CD4-positive, alpha-beta T cell treated with Interleukin-4 for 1 hour (primary cell): ENCODE measurements at regions not wholly inside any gene's neighbourhood (a gene's known extent, or its start where the extent isn't known, plus 50 kb on each side); places are given as distances from the start of the nearest gene placed in this dataset.

Experiments used
- DNase-seq, 2 donors: peaks; one replicate each; pipeline ENCODE4 v3.0.0-alpha.2; 2020 to 2022

DNA sequence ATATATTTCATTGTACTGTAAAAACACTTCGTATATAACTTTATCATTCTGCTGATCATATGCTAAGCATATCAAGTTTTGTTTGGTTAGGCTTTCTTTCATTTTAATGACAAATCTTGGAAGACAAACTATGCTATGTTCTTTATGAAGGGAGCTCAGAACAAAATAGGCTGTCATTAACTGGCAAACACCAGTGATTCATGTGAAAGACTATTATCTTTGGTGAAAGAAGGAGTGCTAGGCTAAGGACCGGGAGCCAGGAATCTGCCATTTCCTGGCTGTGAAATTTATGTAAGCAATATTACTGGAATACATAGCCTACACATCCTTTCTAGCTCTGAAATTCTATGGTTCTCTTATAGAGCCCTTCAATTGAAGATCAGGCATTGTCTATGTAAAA, 136.2 kb upstream of the CCN2 start:
- no peak for DNase-seq

DNA sequence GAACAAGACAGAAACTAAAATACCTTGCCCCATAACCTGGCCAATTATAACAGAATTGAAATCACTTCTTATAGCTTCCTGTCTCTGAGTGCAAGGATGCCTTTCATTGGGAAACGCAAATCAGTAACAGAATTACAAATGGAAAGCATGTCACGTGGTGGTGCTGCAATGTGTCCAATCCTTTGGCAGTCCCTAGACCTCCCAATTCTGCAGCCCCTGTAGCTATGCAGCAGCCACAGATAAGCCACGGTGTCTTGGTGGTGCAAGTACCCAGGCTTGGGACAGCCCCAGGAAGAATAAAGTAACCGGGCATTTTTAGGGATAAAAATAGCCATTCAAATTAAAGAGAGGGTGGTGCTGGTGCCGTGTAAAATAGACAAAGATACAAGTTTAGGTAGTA, 134.6 kb upstream of the CCN2 start:
- DNase-seq: no peak

GRCh38 chr6:132084811-132085509, 133.8 kb upstream of the CCN2 start:
- DNase-seq: no peak

DNA sequence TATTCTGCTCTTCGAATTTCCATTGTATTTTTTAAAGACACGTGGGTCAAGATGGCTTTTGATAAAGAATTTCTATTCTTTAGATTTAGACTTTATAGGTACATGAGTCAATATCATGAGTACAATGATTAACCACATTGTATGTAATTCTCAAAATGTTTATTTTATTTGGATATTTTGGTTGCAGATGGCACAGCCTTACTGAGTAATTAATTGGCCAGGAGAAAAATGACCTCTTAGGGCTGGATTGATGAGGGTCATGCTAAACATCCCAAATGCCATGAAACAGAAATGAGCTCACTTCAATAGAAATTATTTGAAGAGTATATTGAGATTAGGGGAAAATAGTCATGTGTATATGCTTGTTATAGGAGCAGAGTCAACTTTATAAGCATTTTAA, 131.2 kb upstream of the CCN2 start:
- DNase-seq: no peak

DNA sequence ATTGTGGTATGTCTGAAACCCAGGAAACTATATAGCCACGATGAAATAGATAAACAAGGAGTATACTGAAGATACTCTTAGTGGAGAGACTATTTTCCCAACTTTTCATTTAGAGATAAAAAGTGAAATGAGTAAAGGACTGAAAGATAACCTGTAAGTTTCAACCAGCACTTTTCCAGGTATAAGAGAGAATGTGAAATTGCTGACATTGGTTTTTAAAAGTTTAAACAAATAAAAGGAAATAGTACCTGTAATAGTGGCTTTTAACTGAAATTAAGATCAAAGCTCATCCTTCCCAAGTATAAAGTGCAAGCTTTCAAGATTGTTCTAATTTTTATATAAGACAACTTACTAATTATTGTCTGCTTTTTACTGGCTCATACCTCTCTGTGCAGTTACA, 130.2 kb upstream of the CCN2 start:
- no peak for DNase-seq

DNA sequence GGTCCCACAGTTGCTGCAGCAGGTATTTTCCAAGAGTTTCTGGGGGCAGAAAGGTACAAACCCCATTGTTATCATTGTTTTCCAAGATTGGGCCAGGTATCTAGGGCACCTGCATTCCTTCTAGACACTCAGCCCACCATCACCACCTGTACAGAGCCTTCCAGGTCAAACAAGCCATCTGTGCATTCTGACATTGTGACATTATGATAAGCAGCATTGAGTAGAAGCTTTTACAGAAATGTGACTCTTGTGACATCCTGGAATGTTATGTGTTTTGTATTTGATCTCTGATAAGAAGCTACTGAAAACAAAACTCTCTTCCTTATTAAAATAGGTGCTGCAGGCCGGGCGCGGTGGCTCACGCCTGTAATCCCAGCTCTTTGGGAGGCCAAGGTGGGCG, 128.1 kb upstream of the CCN2 start:
- DNase-seq: no peak

- DNase-seq: no peak
Observed at GRCh38 chr6:132076452-132076851, 125.3 kb upstream of the CCN2 start.

DNA sequence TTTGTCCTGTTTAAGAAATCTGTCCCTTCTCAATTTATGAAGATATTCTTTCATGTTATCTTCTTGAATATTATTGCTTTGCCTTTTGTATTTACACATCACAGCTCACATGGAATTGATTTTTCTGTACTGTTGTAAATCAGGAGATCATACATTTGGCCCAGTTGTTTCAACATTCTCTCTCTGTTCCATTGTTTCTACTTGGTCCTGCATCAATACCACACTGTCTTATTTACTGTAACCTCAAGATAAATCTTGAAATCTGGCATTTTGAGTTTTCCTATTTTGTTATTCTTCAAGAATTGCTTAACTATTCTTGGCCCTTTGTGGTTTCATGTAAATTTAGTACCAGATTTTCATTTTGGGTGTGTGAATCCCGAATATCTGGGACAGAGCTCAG, 121.7 kb upstream of the CCN2 start:
- DNase-seq: no peak

- no peak for DNase-seq
Observed at GRCh38 chr6:132072271-132072670, 121.1 kb upstream of the CCN2 start.

GRCh38 chr6:132070356-132070755, 119.2 kb upstream of the CCN2 start:
- DNase-seq: no peak

GRCh38 chr6:132068766-132069165, 117.6 kb upstream of the CCN2 start:
- no peak for DNase-seq

- DNase-seq: no peak
Observed at GRCh38 chr6:132067286-132067685, 116.1 kb upstream of the CCN2 start.

- DNase-seq: no peak
Observed at GRCh38 chr6:132065556-132065955, 114.4 kb upstream of the CCN2 start.

- DNase-seq: no peak
Observed at GRCh38 chr6:132063738-132064137, 112.6 kb upstream of the CCN2 start.

DNA sequence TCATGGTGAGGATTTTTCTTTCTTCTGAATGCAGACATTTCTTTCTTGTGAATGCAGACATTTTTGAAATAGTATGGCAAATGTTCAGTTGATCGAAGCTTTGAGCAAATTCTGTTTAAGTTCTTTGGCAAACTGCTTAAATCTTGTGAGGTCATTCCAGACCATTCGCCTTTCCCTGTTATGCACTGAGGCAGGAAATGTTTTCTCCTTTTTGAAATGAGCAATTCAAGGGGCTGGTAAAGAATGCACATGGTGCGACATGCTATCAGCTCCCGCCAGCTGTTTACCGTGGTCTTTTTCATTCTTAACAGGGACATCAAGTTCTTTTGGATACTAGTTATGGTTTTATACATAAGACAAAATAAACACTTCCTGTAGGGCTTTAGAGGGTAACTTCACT, 112.0 kb upstream of the CCN2 start:
- DNase-seq: no peak

- no peak for DNase-seq
Observed at GRCh38 chr6:132062626-132063025, 111.5 kb upstream of the CCN2 start.

DNA sequence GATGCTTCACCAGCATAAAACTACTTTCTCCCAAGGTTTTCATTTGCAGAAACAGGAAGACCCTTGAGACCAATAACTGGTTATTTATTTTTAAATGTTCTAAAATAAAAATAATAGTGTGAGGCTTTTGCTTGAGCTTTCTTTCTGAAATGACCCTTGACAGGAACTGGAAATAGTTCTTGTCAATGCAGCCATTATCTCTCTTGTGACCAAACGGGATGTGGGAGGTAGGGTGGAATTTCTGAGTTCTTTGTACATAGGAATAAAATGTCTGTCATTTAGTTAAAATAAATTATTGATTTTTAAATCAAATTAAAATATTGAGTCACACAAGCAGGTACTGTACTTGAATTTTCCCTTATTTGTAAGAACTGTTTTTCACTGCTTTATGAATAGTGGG, 110.2 kb upstream of the CCN2 start:
- DNase-seq: no peak

DNA sequence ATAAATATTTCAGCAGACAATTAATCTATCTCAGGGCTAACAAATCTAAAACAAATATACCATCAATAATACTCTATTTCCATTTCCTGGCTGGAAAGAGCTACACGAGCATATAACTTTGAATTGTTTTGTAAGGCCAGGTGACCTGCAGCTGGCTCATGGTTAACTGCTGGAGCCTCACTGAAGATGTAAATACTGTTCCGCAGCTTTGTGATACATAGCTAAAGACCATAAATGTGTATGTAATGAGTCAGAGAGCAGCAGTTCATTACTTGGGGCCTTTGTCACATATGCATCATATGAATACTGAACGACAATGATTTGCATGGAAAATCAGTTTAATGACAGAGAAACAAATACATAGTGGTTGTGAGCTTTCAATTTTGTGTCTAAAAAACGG, 109.4 kb upstream of the CCN2 start:
- DNase-seq: no peak

DNA sequence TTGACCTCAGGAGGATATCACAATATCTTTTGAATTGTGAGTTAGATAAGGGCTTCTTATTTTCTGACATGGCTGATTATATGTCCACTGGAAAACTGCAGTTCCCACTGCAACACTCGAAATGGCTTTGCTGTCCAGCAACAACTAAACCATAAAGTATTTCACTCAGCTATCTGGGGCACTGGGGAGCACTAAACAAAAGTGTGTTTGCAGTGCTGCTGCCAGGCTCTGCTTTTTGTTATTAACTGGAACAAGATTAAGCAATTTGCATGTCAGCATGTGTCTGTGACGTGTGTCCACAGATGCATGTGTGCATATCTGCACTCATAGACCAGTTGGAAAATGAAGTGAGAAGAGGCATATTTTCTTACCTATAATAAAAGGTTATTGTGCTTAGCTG, 107.8 kb upstream of the CCN2 start:
- no peak for DNase-seq

DNA sequence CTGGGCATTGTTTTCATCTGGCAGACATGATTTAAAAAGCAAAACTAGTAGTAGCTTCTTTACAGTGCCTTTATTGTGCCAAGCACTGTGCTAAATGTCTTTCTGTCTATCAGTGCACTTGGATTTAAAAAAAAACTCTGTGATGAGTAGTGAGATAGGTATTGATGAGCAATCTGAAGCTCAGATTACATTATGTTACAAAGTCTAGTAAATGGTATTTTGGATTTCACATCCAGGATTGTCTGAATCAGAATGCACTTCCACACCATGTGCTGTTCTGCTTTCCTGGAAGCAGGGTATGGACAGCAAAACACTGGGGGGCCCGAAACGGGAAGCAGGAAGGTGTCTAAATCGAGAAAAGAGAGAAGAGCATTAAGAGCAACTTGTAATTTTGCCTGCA, 103.4 kb upstream of the CCN2 start:
- no peak for DNase-seq

DNA sequence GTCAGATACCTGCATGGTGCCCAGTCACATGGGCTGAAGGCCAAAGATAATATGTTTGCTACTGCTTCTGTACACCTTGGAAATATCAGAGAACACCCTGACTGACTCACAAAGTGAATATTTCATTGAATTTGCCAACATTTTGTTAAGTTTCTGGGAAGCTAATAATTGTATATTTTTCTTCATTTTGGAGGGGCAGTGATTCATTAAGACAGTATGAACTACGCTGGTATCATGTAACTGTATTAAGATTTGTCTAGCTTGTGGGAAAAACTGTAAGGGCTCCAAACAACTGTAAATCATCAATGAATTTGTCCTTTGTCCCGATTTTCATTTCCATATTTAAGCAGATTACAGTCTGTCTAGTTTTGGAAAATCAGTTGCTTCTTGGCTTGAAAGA, 102.3 kb upstream of the CCN2 start:
- DNase-seq: no peak

- DNase-seq: no peak
Observed at GRCh38 chr6:132052096-132052495, 100.9 kb upstream of the CCN2 start.

- no peak for DNase-seq
Observed at GRCh38 chr6:132045877-132046276, 94.7 kb upstream of the CCN2 start.

DNA sequence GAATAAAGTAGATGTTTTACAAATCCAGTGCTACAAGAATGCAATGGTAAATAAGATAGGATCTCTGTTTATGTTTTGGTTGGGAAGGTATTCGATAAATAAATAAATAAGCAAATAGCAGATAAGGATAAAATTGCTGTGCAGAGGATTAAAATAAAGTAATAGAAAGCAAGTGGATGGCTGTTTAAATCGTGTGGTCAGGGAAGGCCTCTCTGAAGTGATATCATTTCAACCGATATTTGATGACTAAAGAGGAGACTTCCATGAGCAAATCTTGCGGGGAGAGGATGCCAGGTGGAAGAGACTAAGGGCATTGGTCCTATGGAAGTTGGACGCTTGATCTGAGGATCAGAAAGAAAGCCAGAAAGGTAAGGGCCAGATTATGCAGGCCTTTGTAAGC, 92.0 kb upstream of the CCN2 start:
- DNase-seq: no peak

DNA sequence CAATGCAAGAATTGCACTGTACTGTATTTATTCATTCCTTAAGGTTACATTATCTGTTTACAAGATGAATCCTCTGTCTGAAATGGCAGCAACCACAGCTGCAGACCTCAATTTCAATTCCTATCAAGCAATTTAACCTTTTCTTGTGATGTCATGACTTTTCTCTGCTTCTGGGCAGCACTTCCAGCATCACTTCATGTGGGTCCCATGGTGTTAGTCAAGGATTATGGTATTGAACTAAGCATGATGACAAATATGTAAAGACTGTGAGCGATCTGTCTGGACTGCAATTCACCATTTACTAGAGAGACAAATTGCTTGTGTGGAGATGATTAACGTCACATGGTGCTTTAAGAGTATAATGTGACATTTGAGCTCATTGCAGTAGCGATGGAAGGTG, 90.5 kb upstream of the CCN2 start:
- no peak for DNase-seq

- no peak for DNase-seq
Observed at GRCh38 chr6:132028029-132028428, 76.9 kb upstream of the CCN2 start.
